ENCODE measurements at regions not wholly inside any gene's neighbourhood (a gene's known extent, or its start where the extent isn't known, plus 50 kb on each side); places are given as distances from the start of the nearest gene placed in this dataset.

DNA sequence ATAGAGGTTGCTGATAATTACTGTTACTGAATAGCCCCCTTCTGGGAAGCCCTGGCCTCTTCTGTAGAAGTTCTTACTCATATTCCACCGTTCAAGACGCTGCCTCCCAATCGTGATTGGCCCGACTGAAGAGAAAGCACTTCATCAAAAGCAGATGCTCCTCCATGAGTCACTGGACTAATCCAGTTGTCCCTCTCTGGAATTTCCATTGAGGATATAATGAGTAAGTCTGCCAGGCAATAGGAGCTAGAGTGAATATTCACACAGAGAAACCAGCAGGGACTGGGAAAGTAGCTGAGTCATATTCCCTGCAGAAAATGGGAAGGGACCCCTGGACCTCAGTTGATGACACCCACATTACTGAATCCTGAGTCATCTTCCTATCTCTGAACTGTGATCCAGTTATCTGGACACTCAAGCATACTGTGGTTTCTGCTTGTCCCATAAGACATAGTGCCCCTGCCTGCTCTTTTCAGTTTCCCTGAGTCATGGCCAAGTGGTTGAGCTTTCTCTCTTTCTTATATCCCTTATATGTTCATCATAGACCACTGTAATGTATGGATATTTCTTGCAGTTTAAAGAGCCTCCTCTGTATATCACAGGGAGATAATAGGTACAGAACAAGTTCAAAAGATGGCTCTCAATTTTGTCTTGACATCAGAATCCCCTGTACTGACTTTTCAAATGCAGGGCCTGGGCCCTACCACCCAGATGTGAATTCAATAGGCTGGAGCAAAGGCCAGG lies 151.2 kb upstream of the CDIN1 start (continued):
- no peak for TF ChIP-seq ZSCAN29 (IDR thresholded peaks at IDR 0.05)
- TF ChIP-seq NCOR1 (IDR thresholded peaks at IDR 0.05) = peak; percentile 88
- TF ChIP-seq AFF1 (IDR thresholded peaks at IDR 0.05; ENCODE audit: low read depth in 1 of 2, partially characterized antibody in 2 of 2) = peak in 1 of 2 experiments; percentile 85
- TF ChIP-seq TAF7 (tag; IDR thresholded peaks at IDR 0.05) = no peak
- TF ChIP-seq KLF6 (CRISPR knock-in tag; IDR thresholded peaks at IDR 0.05; ENCODE audit: borderline replicate concordance) = no peak
- TF ChIP-seq SETDB1 (IDR thresholded peaks at IDR 0.05; ENCODE audit: low read length) = no peak
- no peak for TF ChIP-seq USF1 (CRISPR knock-in tag; IDR thresholded peaks at IDR 0.05)
- no peak for TF ChIP-seq SREBF1 (IDR thresholded peaks at IDR 0.05; ENCODE audit: borderline replicate concordance, low read depth, low read length)
- no peak for TF ChIP-seq ELK1 (CRISPR knock-in tag; IDR thresholded peaks at IDR 0.05)
- no peak for TF ChIP-seq TARDBP (IDR thresholded peaks at IDR 0.05)
- TF ChIP-seq, protein P1, sequence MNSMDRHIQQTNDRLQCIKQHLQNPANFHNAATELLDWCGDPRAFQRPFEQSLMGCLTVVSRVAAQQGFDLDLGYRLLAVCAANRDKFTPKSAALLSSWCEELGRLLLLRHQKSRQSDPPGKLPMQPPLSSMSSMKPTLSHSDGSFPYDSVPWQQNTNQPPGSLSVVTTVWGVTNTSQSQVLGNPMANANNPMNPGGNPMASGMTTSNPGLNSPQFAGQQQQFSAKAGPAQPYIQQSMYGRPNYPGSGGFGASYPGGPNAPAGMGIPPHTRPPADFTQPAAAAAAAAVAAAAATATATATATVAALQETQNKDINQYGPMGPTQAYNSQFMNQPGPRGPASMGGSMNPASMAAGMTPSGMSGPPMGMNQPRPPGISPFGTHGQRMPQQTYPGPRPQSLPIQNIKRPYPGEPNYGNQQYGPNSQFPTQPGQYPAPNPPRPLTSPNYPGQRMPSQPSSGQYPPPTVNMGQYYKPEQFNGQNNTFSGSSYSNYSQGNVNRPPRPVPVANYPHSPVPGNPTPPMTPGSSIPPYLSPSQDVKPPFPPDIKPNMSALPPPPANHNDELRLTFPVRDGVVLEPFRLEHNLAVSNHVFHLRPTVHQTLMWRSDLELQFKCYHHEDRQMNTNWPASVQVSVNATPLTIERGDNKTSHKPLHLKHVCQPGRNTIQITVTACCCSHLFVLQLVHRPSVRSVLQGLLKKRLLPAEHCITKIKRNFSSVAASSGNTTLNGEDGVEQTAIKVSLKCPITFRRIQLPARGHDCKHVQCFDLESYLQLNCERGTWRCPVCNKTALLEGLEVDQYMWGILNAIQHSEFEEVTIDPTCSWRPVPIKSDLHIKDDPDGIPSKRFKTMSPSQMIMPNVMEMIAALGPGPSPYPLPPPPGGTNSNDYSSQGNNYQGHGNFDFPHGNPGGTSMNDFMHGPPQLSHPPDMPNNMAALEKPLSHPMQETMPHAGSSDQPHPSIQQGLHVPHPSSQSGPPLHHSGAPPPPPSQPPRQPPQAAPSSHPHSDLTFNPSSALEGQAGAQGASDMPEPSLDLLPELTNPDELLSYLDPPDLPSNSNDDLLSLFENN (IDR thresholded peaks at IDR 0.05; ENCODE audit: low read depth in 2 of 2, low read length in 2 of 2) = peak in 1 of 2 experiments; percentile 76; a peak in 2 of 4 replicates
- TF ChIP-seq, protein P2, sequence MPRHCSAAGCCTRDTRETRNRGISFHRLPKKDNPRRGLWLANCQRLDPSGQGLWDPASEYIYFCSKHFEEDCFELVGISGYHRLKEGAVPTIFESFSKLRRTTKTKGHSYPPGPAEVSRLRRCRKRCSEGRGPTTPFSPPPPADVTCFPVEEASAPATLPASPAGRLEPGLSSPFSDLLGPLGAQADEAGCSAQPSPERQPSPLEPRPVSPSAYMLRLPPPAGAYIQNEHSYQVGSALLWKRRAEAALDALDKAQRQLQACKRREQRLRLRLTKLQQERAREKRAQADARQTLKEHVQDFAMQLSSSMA (CRISPR knock-in tag; IDR thresholded peaks at IDR 0.05) = no peak
- TF ChIP-seq, protein P3, sequence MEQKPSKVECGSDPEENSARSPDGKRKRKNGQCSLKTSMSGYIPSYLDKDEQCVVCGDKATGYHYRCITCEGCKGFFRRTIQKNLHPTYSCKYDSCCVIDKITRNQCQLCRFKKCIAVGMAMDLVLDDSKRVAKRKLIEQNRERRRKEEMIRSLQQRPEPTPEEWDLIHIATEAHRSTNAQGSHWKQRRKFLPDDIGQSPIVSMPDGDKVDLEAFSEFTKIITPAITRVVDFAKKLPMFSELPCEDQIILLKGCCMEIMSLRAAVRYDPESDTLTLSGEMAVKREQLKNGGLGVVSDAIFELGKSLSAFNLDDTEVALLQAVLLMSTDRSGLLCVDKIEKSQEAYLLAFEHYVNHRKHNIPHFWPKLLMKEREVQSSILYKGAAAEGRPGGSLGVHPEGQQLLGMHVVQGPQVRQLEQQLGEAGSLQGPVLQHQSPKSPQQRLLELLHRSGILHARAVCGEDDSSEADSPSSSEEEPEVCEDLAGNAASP (IDR thresholded peaks at IDR 0.05) = no peak
- no peak for TF ChIP-seq ZNF586 (CRISPR knock-in tag; conservative IDR thresholded peaks at IDR 0.05)
- TF ChIP-seq FUS (optimal IDR thresholded peaks at IDR 0.05; ENCODE audit: low read depth, low read length) = no peak
- no peak for TF ChIP-seq ETS2 (tag; IDR thresholded peaks at IDR 0.05; ENCODE audit: borderline replicate concordance, poor library complexity, severe bottlenecking)
